Upper lobe of left lung (tissue), 4 donors: ENCODE measurements at regions not wholly inside any gene's neighbourhood (a gene's known extent, or its start where the extent isn't known, plus 50 kb on each side); places are given as distances from the start of the nearest gene placed in this dataset.

Experiments
- POLR2A ChIP-seq, 4 donors: fragments of 450-650 bp; IDR thresholded peaks; one replicate each; pipeline ENCODE4 v1.5.1; 2016 to 2017; ENCODE audit warnings: antibody characterized with exemption in 4 of 4, mild to moderate bottlenecking in 2 of 4
- POLR2AphosphoS5 ChIP-seq, 2 donors: sonication (generic); formaldehyde crosslinking; IDR thresholded peaks; one replicate each; pipeline ENCODE4 v1.5.1; 2017; ENCODE audit warnings: antibody characterized with exemption in 2 of 2

GRCh38 chr18:44518091-44518615 lies 162.5 kb upstream of the SETBP1 start:
- TF ChIP-seq POLR2AphosphoS5 (IDR thresholded peaks at IDR 0.05) (no peak), POLR2A (IDR thresholded peaks at IDR 0.05) (no peak)
